HepG2 (cell line): ENCODE measurements at regions not wholly inside any gene's neighbourhood (a gene's known extent, or its start where the extent isn't known, plus 50 kb on each side); places are given as distances from the start of the nearest gene placed in this dataset.

ENCODE experiments used
- ATAC-seq: fragments of 200-7000 bp; cut with Tn5 transposase; 3 replicates; pipeline ENCODE4 v1.9.1; 2020; ENCODE audit warnings: mild to moderate bottlenecking, moderate library complexity
- BruUV-seq: library from RNA; stranded (reverse); fragments of 400-500 nt; replicated peaks from 2 replicates; lab custom pipeline; 2021; lab: Mats Ljungman, UMichigan
- CTCF ChIA-PET: fragments of 300-600 bp; formaldehyde crosslinking; extraction: SDS; loops from one replicate; lab custom pipeline; 2021; ENCODE audit warnings: low total read pairs, inconsistent platforms, low intra/inter-chr PET ratio; lab: Yijun Ruan, JAX
- POLR2A ChIA-PET: fragments of 350-600 bp; sonication (Branson Sonifier 250); formaldehyde crosslinking; loops from one replicate; lab custom pipeline; 2020; ENCODE audit warnings: antibody characterized with exemption, inconsistent platforms; lab: Yijun Ruan, JAX
- DNase-seq: peaks from one replicate; pipeline ENCODE4 v3.0.0-alpha.2; 2015; ENCODE audit warnings: low spot score
- FAIRE-seq: peaks from 3 replicates; lab custom pipeline; 2011; peaks lifted over from hg19 to GRCh38; lab: Jason Lieb, UNC
- H2AFZ ChIP-seq: one replicate; pipeline ENCODE4 v1.6.1; 2011; ENCODE audit warnings: low read length, inconsistent platforms
- H3K27ac ChIP-seq: fragments of 300-600 bp; 3 replicates; pipeline ENCODE4 v1.8.0; 2011; ENCODE audit warnings: mixed run types, mild to moderate bottlenecking, mixed read lengths, low read length, inconsistent platforms; ENCODE audit not compliant: insufficient read depth; ENCODE audit errors: extremely low read length
- H3K27me3 ChIP-seq, 2 experiments: fragments of 200-600 bp in 1 of 2; 2 replicates in 1 of 2; 3 replicates in 1 of 2; pipeline versions ENCODE4 v1.6.0 to v1.8.0; 2011; ENCODE audit warnings: low read length in 2 of 2, mild to moderate bottlenecking in 2 of 2, moderate library complexity in 2 of 2, inconsistent platforms in 1 of 2; ENCODE audit not compliant: insufficient read depth in 2 of 2, control insufficient read depth in 1 of 2
- H3K36me3 ChIP-seq, 2 experiments: fragments of 200-600 bp in 1 of 2; replicated peaks in 1 of 2; 2 replicates in 1 of 2; 3 replicates in 1 of 2; pipeline versions ENCODE4 v1.5.1 to v1.8.0; 2011; ENCODE audit warnings: low read length in 2 of 2, inconsistent platforms in 1 of 2; ENCODE audit not compliant: insufficient read depth in 2 of 2, control insufficient read depth in 1 of 2
- H3K4me1 ChIP-seq: 2 replicates; pipeline ENCODE4 v1.5.1; 2012; ENCODE audit warnings: low read length, inconsistent platforms; ENCODE audit not compliant: insufficient read depth
- H3K4me2 ChIP-seq: 2 replicates; pipeline ENCODE4 v1.6.0; 2011; ENCODE audit warnings: low read depth, low read length, inconsistent platforms
- H3K4me3 ChIP-seq, 3 experiments: fragments of 200-600 bp in 1 of 3; sonication (generic), shearing (Covaris generic) in 1 of 3; replicated peaks in 1 of 3; 2 replicates each; pipeline ENCODE4 v1.5.1; 2011 to 2016; ENCODE audit warnings: low read length in 3 of 3, inconsistent platforms in 2 of 3, low read depth in 2 of 3, mild to moderate bottlenecking in 2 of 3, control low read depth in 1 of 3, mixed read lengths in 1 of 3; ENCODE audit not compliant: insufficient read depth in 1 of 3
- H3K79me2 ChIP-seq: one replicate; pipeline ENCODE4 v1.6.1; 2011; ENCODE audit warnings: low read length, inconsistent platforms; ENCODE audit not compliant: insufficient read depth
- H3K9ac ChIP-seq: 2 replicates; pipeline ENCODE4 v1.6.0; 2011; ENCODE audit warnings: mild to moderate bottlenecking, low read depth, low read length, inconsistent platforms; ENCODE audit not compliant: insufficient read depth
- H3K9me3 ChIP-seq: 2 replicates; pipeline ENCODE4 v1.5.1; 2012; ENCODE audit warnings: mild to moderate bottlenecking, low read length
- H4K20me1 ChIP-seq: 2 replicates; pipeline ENCODE4 v1.6.0; 2011; ENCODE audit warnings: inconsistent platforms, mild to moderate bottlenecking, low read length, moderate library complexity; ENCODE audit not compliant: insufficient read depth
- ARHGAP35 ChIP-seq: sonication (generic); formaldehyde crosslinking; IDR thresholded peaks from 2 replicates; pipeline ENCODE4 v1.9.0; 2022; ENCODE audit warnings: mild to moderate bottlenecking, inconsistent platforms, moderate library complexity, missing genetic modification reagents, borderline replicate concordance
- ARNTL ChIP-seq: sonication (generic); formaldehyde crosslinking; IDR thresholded peaks from 2 replicates; pipeline ENCODE4 v1.4.0; 2020; ENCODE audit warnings: mild to moderate bottlenecking, missing genetic modification reagents
- CREM ChIP-seq, 2 experiments: sonication (generic) in 1 of 2; formaldehyde crosslinking in 1 of 2; IDR thresholded peaks; 2 replicates each; pipeline versions ENCODE4 v1.4.0 to v1.6.1; 2016 to 2020; ENCODE audit warnings: antibody characterized with exemption in 1 of 2, mild to moderate bottlenecking in 1 of 2, missing genetic modification reagents in 1 of 2
- FOXM1 ChIP-seq: sonication (generic); formaldehyde crosslinking; IDR thresholded peaks from 2 replicates; pipeline ENCODE4 v1.5.0; 2020; ENCODE audit warnings: missing genetic modification reagents
- NFE2L2 ChIP-seq: fragments of 150-350 bp; IDR thresholded peaks from 2 replicates; pipeline ENCODE4 v1.6.1; 2014; ENCODE audit warnings: low read length
- NPAS2 ChIP-seq: sonication (generic); formaldehyde crosslinking; IDR thresholded peaks from 2 replicates; pipeline ENCODE4 v1.8.0; 2022; ENCODE audit warnings: mild to moderate bottlenecking, missing genetic modification reagents, borderline replicate concordance
- RFX5 ChIP-seq: IDR thresholded peaks from 2 replicates; pipeline ENCODE4 v1.6.1; 2011; ENCODE audit warnings: low read depth, low read length, improper control_type of control experiment
- RFXAP ChIP-seq: sonication (generic); formaldehyde crosslinking; IDR thresholded peaks from 2 replicates; pipeline ENCODE4 v1.4.0; 2020; ENCODE audit warnings: missing genetic modification reagents, borderline replicate concordance
- SALL2 ChIP-seq: sonication (generic); formaldehyde crosslinking; IDR thresholded peaks from 2 replicates; pipeline ENCODE4 v1.8.1; 2023; ENCODE audit warnings: mild to moderate bottlenecking, missing genetic modification reagents, inconsistent platforms
- TSC22D2 ChIP-seq: sonication (generic); formaldehyde crosslinking; IDR thresholded peaks from 2 replicates; pipeline ENCODE4 v1.5.1; 2020; ENCODE audit warnings: missing genetic modification reagents, mild to moderate bottlenecking, borderline replicate concordance
- ZNF274 ChIP-seq: sonication (generic); formaldehyde crosslinking; IDR thresholded peaks from 2 replicates; pipeline ENCODE4 v1.5.1; 2020; ENCODE audit warnings: mild to moderate bottlenecking, missing genetic modification reagents
- ZNF383 ChIP-seq: sonication (generic); formaldehyde crosslinking; IDR thresholded peaks from 2 replicates; pipeline ENCODE4 v1.4.0; 2020; ENCODE audit warnings: missing genetic modification reagents, mild to moderate bottlenecking, borderline replicate concordance
- ZNF557 ChIP-seq: sonication (generic); formaldehyde crosslinking; IDR thresholded peaks from 2 replicates; pipeline ENCODE4 v1.4.0; 2020; ENCODE audit warnings: missing genetic modification reagents
- ZNF720 ChIP-seq: sonication (generic); formaldehyde crosslinking; IDR thresholded peaks from 2 replicates; pipeline ENCODE4 v1.4.0; 2020; ENCODE audit warnings: missing genetic modification reagents
- ZNF768 ChIP-seq: sonication (generic); formaldehyde crosslinking; IDR thresholded peaks from 2 replicates; pipeline ENCODE4 v1.4.0; 2020; ENCODE audit warnings: missing genetic modification reagents
- WGBS: methylation state at CpG from one replicate; pipeline ENCODE4 v1.1.6; 2017; ENCODE audit warnings: low lambda C conversion rate; 5-methylcytosine and 5-hydroxymethylcytosine counted together
- in situ Hi-C: cut with HindIII; loops from 2 replicates; pipeline ENCODE4 v1.10.0; 2017; ENCODE audit warnings: low pct_unique_long_range_greater_than_20kb; ENCODE audit not compliant: extremely low pct_ligation_motif_present
- intact Hi-C: fragments of 100-400 bp; cut with micrococcal nuclease; formaldehyde crosslinking; loops from one replicate; pipeline ENCODE4 v1.10.0; 2022; ENCODE audit not compliant: unreplicated experiment
- TF ChIP-seq, protein P1 (sequence below): sonication (generic); formaldehyde crosslinking; IDR thresholded peaks from 2 replicates; pipeline ENCODE4 v1.5.0; 2020; ENCODE audit warnings: missing genetic modification reagents, mild to moderate bottlenecking, borderline replicate concordance
- TF ChIP-seq, protein P2 (sequence below): sonication (generic); formaldehyde crosslinking; IDR thresholded peaks from 2 replicates; pipeline ENCODE4 v1.8.1; 2023; ENCODE audit warnings: missing genetic modification reagents, inconsistent platforms, borderline replicate concordance
- TF ChIP-seq, protein P3 (sequence below): fragments of 450-650 bp; IDR thresholded peaks from 2 replicates; pipeline ENCODE4 v1.6.1; 2016
- TF ChIP-seq, protein P4 (sequence below): sonication (generic); formaldehyde crosslinking; conservative IDR thresholded peaks from 2 replicates; pipeline ENCODE4 v1.4.0; 2020; ENCODE audit warnings: mild to moderate bottlenecking, missing genetic modification reagents, moderate library complexity

DNA sequence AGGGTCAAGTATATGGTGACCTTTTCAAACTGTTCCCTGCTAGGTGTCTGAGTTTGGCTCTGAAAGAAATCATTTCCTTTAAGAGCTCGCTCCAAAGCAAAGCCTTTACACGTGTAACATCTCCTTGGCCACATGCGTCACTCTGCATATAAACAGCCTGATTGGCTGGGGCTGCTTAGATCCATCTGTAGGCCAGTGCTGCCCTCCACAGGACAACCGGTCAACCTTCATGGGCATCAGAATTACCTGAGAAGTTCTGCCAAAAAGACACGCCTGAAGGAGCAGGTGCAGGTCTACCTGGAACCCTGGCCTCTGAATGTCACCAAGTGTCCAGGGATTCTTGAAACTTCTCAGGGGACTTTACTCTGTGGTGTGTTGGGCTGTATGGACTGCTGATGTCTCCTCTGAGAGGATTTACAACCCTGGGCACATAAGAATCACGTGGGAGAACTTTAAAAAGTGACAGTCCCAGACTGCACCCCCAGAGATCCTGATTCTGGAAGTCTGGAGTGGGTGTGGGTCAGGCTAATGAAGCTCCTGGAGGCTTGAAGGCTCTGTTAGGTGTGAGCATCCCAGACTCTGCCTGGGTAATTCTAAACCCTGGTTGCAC lies 497.6 kb downstream of the GADD45G start:
- Histone ChIP-seq H3K79me2 (no peaks in the 10 kb centered on the region), H3K27ac (no peak overlapping the region), H3K4me3 (no peak overlapping the region), H2AFZ (no peak overlapping the region), H3K4me1 (no peaks in the 10 kb centered on the region), H3K27me3 (no peaks in the 10 kb centered on the region), H3K9me3 (no peaks in the 10 kb centered on the region), H3K4me2 (no peak overlapping the region), H4K20me1 (no peaks in the 10 kb centered on the region), H3K36me3 (no peaks in the 10 kb centered on the region), H3K9ac (no peak overlapping the region)
- DNase-seq (peak; percentile 71), ATAC-seq (peak; percentile 98), FAIRE-seq (peak; percentile 86)
- BruUV-seq, result no TSS peak
- intact Hi-C loops, result loop anchor here (1.0 to 10.0 kb wide), 3 partner anchors 368 to 504 kb away; no protein-coding TSS in a partner anchor
- ChIA-PET CTCF (interaction anchor here (1.4 to 2.3 kb wide), 4 partner anchors 498 to 526 kb away, joined by 9 to 42 read pairs (median 18); partner anchors contain the start of gene GADD45G), POLR2A (no interaction called here)
- in situ Hi-C loops, result loop anchor here (5.0 kb wide), 1 partner anchor 500 kb away; no protein-coding TSS in a partner anchor
- 7% methylated on average over 6 of the region's 6 CpGs for WGBS
- TF ChIP-seq, protein P1, sequence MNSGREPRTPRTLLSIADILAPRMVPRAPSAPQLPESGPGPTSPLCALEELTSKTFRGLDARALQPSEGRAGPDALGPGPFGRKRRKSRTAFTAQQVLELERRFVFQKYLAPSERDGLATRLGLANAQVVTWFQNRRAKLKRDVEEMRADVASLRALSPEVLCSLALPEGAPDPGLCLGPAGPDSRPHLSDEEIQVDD (CRISPR knock-in tag), result no peak
- TF ChIP-seq, protein P2, sequence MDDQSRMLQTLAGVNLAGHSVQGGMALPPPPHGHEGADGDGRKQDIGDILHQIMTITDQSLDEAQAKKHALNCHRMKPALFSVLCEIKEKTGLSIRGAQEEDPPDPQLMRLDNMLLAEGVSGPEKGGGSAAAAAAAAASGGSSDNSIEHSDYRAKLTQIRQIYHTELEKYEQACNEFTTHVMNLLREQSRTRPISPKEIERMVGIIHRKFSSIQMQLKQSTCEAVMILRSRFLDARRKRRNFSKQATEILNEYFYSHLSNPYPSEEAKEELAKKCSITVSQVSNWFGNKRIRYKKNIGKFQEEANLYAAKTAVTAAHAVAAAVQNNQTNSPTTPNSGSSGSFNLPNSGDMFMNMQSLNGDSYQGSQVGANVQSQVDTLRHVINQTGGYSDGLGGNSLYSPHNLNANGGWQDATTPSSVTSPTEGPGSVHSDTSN (CRISPR knock-in tag), result no peak
- peak; percentile 22; the same call in 1 of the 2 replicates for TF ChIP-seq CREM (IDR thresholded peaks at IDR 0.05)
- TF ChIP-seq CREM (CRISPR knock-in tag; IDR thresholded peaks at IDR 0.05), result no peak
- peak; percentile 89 for TF ChIP-seq RFX5
- TF ChIP-seq RFXAP (CRISPR knock-in tag), result peak; percentile 88
- no peak for TF ChIP-seq ZNF768 (CRISPR knock-in tag)
- TF ChIP-seq, protein P3, sequence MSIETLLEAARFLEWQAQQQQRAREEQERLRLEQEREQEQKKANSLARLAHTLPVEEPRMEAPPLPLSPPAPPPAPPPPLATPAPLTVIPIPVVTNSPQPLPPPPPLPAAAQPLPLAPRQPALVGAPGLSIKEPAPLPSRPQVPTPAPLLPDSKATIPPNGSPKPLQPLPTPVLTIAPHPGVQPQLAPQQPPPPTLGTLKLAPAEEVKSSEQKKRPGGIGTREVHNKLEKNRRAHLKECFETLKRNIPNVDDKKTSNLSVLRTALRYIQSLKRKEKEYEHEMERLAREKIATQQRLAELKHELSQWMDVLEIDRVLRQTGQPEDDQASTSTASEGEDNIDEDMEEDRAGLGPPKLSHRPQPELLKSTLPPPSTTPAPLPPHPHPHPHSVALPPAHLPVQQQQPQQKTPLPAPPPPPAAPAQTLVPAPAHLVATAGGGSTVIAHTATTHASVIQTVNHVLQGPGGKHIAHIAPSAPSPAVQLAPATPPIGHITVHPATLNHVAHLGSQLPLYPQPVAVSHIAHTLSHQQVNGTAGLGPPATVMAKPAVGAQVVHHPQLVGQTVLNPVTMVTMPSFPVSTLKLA, result peak; percentile 97
- TF ChIP-seq SALL2 (CRISPR knock-in tag), result no peak
- TF ChIP-seq NPAS2, result no peak
- TF ChIP-seq ZNF274 (CRISPR knock-in tag), result no peak
- TF ChIP-seq FOXM1, result no peak
- no peak for TF ChIP-seq ZNF720 (CRISPR knock-in tag)
- TF ChIP-seq ARHGAP35 (CRISPR knock-in tag), result no peak
- TF ChIP-seq NFE2L2, result no peak
- TF ChIP-seq, protein P4, sequence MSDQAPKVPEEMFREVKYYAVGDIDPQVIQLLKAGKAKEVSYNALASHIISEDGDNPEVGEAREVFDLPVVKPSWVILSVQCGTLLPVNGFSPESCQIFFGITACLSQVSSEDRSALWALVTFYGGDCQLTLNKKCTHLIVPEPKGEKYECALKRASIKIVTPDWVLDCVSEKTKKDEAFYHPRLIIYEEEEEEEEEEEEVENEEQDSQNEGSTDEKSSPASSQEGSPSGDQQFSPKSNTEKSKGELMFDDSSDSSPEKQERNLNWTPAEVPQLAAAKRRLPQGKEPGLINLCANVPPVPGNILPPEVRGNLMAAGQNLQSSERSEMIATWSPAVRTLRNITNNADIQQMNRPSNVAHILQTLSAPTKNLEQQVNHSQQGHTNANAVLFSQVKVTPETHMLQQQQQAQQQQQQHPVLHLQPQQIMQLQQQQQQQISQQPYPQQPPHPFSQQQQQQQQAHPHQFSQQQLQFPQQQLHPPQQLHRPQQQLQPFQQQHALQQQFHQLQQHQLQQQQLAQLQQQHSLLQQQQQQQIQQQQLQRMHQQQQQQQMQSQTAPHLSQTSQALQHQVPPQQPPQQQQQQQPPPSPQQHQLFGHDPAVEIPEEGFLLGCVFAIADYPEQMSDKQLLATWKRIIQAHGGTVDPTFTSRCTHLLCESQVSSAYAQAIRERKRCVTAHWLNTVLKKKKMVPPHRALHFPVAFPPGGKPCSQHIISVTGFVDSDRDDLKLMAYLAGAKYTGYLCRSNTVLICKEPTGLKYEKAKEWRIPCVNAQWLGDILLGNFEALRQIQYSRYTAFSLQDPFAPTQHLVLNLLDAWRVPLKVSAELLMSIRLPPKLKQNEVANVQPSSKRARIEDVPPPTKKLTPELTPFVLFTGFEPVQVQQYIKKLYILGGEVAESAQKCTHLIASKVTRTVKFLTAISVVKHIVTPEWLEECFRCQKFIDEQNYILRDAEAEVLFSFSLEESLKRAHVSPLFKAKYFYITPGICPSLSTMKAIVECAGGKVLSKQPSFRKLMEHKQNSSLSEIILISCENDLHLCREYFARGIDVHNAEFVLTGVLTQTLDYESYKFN (CRISPR knock-in tag), result no peak
- TF ChIP-seq ZNF383 (CRISPR knock-in tag), result no peak
- TF ChIP-seq ARNTL (CRISPR knock-in tag), result 0 out of 2 replicates have a peak, but pooled peaks have one; percentile 38
- TF ChIP-seq TSC22D2 (CRISPR knock-in tag), result no peak
- no peak for TF ChIP-seq ZNF557
